HG02970 (cell line): ENCODE measurements at regions not wholly inside any gene's neighbourhood (a gene's known extent, or its start where the extent isn't known, plus 50 kb on each side); places are given as distances from the start of the nearest gene placed in this dataset.
"Not testable (repeated sequence)": the region's sequence is repeated elsewhere in the genome, so short reads cannot be mapped to it uniquely, and the experiment has no call there.

Source experiments
- ATAC-seq: cut with Tn5 transposase; IDR thresholded peaks from one replicate; pipeline ENCODE4 v1.9.1; 2021; ENCODE audit warnings: mild to moderate bottlenecking, moderate library complexity, moderate number of reproducible peaks; ENCODE audit not compliant: unreplicated experiment, low FRiP score

DNA sequence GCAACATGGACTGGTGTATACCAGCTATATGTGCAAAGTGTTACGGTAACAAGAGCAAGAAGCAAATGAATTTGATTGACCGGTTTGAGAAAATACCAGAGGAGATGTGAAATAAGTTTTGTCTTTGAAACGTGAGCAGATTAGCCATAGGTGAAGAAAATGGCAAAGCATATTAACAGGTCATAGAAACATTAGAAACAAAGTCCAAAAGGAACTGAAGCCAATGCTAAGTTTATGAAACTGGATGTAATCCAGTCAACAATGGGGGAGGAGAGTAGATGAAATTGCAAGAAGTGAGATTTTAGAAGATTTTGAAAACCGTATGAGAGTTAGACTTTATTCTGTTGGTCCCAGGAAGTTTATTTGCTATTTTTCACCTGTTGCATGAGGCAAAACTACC is 1315.4 kb upstream of the CHAC2 start:
- no peak for ATAC-seq

DNA sequence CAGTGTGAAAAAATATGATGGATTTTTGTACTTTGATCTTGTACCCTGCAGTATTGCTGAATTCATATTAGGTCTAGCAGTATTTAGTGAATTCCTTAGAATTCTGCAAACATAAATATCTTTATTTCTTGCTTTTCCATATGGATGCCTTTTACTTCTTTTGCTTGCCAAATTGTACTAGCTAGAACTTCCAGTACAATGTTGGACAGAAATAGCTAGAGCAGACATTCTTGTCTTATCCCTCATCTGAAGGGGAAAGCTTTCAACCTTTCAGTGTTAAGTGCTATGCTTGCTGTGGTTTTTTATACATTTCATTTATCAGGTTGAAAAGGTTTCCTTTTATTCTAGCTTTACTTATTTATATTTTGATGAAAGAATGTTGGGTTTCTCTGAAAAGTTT is 1321.9 kb upstream of the CHAC2 start:
- ATAC-seq: no peak

DNA sequence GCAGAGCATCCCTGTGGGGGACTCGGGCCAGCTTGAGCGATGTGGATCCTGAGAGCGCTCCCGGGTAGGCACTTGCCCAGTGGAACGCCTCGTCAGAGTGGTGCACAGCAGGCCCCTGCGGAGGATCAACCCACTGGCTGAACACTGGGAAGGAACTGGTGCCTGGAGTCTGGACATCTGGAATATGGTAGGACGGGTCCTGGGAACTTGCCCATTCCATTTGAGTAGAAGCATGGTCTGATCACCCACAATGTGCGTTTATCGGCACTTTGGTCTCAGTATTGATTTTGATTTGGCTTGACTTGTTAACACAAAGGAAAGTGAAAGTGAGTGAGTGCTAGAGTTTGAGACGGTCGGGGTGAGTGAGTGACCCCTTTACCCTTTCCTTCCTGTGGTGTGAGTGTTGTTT is 1336.2 kb upstream of the CHAC2 start:
- no peak for ATAC-seq

DNA sequence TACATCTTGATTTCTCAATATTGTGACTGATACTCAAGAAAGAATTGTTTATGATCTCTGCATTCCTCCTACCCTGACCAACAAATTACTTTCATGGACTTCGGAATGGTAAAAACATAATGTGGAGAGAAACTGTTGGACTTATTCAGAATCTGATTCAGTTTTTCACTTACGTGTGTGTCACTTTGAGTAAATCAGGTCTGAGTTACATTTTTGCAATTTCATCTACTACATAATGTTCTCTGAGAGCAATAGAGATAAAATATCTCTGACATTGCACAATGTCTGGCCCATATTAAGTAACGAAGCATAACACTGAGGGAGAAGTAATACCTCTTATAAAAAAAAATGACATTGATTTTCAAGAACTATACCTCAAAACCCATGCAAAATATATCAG is 1337.9 kb upstream of the CHAC2 start:
- ATAC-seq: no peak

DNA sequence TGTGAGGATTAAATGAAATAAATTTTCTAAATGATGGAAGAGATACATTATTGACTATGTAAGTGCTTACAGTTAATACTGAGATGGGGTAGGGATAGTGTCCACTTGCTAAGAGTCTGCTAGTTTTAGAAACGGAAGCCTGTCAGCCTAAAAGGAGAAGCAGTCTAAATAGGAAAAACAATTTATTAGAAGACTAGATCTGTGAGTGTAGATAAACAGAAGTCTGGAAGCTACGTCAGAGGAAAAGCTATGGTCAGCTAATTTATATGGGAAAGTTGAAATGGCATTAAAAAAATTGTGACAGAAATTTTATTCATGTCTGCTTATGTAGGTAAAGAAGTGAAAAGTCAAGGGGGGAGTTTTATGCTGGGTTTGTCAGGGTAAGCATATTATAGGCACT is 1338.4 kb upstream of the CHAC2 start:
- no peak for ATAC-seq

DNA sequence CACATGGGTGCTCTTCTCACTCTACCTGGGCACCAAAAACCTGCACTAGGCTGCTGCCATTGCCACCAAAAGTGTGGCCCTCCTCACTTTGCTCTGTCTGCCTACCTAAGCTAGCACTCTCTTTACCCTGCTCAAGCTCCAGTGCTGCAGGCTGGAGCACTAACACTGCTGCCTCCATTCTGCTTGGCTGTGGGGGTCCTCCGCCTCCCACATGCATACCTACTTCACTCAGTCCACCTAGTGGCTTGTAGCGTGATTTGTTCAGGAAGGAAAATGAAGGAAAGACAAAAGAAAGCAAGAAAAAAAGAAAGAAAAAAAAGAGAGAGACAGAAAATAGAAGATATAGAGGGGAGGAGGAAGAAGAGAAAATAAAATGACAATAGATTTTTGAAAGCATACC is 1339.4 kb upstream of the CHAC2 start:
- no peak for ATAC-seq

DNA sequence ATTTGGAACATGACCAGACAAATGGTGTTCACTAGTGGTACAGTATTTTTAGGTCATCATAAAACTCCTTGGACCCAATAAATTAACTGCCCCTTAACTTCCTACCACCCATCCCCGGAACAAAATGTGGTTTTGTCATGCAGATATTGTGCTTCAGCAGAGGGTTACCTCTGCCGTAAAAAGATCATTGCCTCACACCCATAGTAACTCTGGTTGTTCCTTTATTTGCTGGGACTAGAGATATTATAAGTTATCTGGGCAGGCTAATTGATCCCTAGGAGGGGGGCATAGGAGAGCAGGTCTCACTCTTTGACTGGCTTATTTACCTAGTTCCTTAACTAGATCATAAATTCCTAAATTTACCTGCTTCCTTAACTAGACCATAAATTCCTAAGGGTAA is 1343.9 kb upstream of the CHAC2 start:
- ATAC-seq: no peak

DNA sequence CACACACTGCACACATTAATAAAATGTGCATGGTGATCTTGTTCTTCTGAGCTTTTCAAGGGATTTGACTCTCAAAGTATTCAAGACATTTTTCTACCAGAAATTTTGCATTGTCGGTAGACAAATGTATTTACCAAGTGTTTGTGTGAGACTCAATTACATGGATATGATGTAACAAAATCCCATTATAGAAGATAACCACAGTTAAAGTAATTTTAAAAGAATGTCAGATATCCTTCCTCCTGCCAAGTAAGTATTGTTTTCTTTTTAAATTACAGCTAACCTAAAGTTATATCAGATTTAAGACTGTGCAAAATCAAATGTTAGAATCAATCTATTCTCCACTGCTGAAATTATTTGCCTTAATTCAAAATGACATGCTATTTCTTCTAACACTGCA is 1344.5 kb upstream of the CHAC2 start:
- ATAC-seq: no peak

DNA sequence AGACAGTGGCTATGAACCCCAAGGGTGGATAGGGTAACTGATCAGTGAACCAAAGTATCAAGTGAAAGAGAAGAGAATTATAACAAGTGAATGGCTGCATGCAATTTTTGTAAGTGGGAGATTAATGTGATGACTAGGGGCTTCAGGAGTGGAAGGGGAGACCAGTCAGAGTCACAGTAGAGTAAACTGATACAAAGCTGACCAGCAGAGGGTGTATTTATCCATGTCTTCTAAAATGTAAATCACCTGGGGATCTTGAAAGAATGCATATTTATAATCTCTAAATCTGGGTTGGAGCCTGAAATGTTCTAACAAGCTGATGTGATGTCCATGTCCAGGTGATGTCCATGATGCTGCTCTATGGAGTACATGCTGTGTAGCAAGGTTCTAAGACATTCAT is 1351.3 kb upstream of the CHAC2 start:
- no peak for ATAC-seq

DNA sequence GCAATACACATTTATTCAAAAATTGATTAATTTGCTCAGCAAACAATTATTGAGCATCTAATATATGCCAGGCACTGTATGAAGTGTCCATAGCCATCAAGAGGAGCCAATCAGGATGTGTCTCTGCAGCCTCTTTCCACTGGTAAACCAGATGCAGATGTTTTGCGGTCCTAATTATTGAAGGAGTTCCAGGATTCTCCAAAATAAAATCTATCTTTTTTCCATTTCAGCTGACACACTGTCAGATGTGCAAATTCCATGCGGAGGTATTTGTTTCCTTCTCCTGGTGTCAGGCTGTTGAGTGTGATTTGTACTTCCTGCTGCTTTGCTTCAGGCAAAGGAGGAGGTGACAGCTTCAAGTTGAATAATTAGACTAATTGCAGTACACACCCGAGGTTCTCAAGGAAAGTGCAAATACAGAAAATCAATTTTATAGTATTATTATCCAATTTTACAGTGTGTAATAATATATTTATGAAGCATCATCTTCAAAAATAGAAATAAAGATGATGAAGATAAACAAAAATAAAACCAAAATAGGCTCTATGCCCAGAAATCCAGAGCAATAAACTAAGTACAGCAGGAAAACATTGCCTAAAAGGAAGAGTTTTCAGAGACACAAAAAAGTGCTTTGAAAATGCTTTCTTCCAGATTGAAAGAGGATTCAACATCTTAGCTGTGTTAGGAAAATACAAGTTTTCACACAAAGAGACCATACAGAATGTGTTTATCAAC is 1352.9 kb upstream of the CHAC2 start:
- no peak for ATAC-seq

DNA sequence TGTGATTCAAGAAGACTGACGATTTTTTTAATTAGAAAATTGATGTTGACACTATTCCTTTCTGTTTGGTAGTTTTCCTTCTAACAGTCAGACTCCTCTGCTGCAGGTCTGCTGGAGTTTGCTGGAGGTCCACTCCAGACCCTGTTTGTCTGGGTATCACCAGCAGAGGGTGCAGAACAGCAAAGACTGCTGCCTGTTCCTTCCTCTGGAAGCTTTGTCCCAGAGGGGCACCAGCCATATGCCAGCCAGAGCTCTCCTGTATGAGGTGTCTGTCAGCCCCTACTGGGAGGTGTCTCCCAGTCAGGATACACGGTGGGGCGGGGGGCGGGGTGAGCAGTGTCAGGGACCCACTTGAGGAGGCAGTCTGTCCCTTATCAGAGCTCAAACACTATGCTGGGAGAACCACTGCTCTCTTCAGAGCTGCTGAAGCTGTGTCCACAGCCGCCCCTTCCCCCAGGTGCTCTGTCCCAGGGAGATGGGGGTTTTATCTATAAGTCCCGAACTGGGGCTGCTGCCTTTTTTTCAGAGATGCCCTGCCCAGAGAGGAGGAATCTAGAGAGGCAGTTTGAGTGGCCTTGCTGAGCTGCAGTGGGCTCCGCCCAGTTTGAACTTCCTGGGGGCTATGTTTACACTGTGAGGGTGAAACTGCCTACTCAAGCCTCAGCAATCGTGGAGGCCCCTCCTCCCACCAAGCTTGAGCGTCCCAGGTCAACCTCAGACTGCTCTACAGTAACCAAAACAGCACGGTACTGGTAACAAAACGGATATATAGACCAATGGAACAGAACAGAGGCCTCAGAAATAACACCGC is 1358.1 kb upstream of the CHAC2 start:
- ATAC-seq: not testable (repeated sequence)

DNA sequence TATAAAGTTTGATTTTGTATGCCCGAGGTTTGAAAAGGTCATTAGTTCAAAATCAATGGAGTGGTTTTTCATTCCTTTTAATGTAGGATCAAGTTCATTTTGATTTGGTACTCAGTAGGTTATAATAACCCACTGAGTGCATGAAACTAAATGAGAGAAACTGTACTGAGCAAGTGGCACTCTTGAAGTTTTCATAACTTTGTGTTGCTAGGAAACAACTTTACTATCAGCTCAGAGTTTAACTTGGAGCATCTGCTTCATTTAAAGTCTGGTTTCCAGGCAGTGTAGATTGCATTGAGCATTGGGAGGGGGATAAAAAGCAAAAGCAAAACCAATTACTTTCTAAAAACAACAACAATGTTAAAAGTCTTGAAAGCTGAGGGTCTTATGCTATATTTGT is 1361.6 kb upstream of the CHAC2 start:
- no peak for ATAC-seq

DNA sequence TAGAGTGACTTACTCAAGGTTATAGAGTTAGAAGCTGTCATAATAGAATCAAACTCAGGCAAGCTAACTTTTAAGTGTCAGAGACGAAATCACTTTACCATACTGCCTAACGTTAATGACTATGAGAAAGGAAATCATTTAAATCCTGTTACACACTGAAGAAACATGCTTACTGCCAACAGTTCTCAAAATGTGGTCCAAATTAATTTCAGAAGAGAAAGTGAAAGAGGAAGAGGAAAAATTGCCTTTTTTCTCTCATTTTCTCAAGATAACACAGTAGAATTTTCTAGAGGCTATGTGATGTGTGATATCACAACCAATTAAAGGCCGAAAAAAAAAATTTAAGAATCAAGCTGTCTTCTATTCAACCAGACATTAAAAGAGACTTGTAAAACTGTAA is 1362.7 kb upstream of the CHAC2 start:
- ATAC-seq: no peak

DNA sequence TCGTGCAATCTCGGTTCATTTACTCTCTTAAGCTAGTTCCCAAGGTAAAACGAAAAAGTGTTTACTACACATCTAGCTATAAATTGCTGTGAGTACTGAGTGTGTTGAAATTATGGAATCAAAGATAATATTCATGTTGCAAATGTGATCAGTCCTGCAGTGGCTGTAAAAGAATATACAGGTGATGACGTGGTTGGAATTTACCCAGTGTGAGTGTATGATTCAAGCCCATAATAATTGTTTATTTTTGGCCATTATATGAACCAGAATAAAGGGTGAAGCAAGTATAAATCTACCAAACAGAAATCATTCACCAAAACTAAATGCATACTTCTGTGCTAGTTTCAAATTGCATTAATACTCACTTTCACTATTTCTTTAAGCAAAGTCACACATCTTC is 1363.6 kb upstream of the CHAC2 start:
- ATAC-seq: no peak

DNA sequence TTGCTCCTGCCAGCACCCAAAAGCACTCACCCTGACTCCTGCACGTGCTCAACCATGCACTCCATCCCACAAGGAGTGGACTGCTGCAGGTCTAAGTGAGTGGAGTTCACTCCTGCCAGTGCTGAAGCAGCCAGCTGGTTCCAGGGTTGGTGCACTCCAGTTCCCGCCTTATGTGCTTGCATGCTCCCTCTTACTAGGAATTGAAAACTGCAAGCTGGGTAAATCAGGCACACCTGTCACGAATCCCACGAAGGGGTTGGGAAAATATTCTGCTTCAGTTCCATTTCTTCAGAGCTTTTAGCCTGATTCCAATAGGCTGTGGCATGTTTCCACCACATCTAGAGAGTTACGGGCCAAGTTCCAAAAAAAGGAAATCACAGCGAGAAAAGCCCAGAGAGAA is 1365.5 kb upstream of the CHAC2 start:
- ATAC-seq: no peak

DNA sequence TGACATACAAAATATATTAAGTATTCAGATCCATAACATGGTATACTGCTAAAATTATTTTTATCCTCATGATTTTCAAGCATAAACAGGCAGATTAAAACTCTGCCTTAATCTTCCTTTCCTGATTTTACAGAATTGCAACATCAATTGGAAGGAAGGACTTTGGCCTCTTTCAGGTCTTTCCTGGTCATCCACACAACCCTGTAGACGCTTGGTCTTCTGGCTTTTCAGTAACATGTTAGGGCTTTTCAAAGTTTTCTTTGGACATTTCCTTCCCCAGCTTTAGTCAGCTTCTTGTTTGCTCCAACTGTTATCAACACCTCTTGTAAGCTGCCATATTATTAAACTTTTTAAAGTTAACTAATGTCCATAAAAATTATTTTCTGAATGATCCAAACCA is 1364.9 kb upstream of the NRXN1 start:
- no peak for ATAC-seq

DNA sequence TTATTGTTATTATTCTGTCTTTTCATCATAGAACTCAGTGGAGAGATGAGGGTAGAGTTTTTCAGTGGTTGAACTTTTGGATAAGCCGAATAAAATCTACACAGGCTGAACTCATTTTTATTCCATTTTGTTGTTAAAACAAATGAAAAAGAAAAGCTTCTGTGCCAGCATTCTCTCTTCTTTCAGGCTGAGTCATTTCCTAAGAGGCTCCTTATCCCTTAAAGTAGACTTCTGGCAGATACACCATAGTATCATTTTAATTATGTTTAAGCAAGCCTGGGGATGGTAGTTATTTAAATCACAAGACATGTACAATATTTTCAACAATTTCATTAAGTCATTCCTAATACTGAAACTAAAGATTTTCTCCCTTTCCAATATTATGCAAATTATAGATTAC is 1364.0 kb upstream of the NRXN1 start:
- no peak for ATAC-seq

DNA sequence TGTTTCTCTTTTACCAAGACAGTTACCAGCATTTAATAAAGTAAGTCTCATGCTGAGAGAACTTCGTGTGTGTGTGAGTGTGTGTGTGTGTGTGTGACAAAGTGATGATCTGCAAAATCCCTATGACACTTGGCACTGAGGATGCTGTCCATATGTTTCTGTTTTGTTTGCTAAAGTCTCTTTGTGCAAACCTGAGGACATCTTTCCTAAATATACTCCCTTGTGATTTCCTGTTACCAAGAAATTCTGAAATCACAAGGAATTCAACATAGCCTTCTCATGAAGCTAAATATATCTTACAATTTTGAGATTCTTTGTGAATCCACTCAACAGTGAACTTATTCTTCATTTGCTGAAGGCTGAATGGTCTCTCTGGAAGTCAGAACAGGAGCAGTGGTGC is 1359.7 kb upstream of the NRXN1 start:
- no peak for ATAC-seq

DNA sequence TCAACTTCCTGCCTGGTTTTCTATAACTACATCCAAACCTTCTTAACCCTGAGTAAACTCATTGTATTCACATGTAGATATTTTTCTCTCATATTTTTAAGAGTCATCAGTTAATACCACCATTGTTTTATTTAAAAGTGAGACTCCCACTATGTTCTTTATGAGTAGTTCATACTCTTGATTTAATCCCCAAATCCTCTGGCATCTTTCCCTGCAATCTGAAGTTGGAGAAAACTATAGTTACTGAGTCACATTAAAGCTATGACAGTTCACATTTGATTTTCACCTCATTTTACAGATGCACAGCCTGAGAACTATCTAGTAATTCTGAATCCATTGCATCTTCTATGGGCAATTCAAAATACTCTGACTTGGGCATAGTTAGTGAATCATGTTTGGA is 1358.7 kb upstream of the NRXN1 start:
- ATAC-seq: no peak

DNA sequence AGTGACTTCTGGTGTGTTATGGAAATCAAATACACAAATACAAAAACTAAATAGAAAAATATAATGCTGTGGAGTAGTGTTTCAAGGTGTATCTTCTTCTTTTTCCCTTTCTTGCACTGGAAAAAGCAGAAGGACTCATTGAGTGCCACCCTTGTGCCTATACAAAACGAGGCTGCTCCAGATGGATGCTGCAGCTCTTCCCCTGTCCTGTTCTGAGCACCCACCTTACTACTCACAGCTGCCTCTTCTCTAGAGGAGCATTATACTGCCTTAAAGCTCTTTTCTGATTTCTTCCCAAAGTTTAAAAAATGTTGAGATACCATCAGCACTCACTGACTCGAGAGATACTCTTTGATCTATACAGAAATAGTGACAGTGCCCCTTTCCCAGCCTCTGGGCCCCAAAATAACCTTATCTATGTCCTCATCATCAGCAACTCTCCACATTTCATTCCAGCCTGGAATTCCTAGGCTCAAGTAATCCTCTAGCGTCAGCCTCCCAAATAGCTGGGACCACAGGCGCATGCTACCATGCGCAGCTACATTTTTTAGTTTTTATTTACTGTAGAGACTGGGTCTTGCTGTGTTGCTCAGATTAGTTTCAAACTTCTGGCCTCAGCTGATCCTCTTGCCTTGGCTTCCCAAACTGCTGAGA is 1356.1 kb upstream of the NRXN1 start:
- no peak for ATAC-seq

DNA sequence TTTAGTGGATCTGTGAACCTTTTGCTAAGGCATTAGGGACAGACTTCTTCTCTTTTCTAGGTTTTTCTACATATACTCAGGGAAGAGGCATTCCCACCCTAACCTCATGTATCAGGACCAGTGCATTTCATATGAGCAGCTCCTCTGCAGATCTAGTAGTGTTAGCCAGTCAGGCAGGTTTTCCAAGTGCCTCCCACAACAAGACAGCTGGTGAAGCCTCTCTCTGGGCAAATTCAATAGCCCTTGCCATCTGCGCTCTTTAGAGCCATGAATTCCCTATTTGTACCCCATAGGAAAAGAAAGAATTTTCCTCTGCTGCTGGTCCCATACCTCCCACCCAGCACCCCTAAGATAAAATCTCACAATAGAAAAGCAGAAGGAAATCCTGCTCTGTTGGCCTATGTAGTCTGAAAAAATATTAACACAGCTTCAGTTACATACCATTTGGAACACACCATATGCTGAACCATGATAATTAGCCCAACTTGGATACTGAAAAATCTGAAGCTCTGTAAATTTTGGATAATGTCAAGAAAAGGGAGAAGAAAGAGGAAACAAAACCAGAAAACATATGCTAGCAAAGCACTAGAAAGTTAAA is 1354.6 kb upstream of the NRXN1 start:
- no peak for ATAC-seq
